GM18870 (cell line): ENCODE measurements at regions not wholly inside any gene's neighbourhood (a gene's known extent, or its start where the extent isn't known, plus 50 kb on each side); places are given as distances from the start of the nearest gene placed in this dataset.

Experiments
- ATAC-seq: cut with Tn5 transposase; IDR thresholded peaks from one replicate; pipeline ENCODE4 v1.9.1; 2021; ENCODE audit warnings: moderate library complexity; ENCODE audit not compliant: unreplicated experiment

- no peak for ATAC-seq
Measured at GRCh38 chr4:127579821-127580220, 52.9 kb upstream of the INTU start.

DNA sequence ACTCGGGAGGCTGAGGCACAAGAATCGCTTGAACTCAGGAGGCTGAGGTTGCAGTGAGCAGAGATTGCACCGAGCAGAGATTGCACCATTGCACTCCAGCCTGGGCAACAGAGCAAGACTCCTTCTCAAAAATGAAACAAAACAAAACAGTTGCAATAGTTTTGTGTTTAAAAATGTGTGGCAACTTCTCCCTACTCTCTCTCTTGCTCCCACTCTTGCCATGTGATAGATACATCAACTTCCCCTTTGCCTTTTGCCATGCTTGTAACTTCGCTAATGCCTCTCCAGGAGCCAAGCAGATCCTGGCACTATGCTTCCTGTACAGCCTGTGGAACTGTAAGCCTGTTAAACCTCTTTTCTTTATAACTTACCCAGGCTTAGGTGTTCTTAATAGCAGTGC, 52.5 kb upstream of the INTU start:
- no peak for ATAC-seq

DNA sequence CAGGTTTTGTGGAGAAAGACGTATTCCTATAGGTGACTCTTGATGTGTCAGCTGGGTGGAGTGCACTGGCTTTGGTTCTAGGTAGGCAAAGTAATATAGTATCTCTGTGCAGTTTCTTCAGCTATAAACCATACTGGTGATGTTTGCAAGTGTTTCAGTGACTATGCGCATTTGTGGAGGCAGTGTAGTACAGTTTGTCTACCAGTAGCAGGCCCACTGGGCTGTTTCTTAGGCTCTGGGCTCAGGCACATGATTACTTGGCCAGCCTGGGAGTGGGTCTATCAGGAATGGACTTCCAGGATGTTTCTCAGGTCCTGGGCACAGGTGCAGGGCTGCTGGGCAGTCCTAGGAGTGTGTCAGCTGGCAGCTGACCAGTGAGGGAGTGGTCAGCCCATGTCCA, 51.9 kb upstream of the INTU start:
- no peak for ATAC-seq
